ENCODE measurements at regions not wholly inside any gene's neighbourhood (a gene's known extent, or its start where the extent isn't known, plus 50 kb on each side); places are given as distances from the start of the nearest gene placed in this dataset.

DNA sequence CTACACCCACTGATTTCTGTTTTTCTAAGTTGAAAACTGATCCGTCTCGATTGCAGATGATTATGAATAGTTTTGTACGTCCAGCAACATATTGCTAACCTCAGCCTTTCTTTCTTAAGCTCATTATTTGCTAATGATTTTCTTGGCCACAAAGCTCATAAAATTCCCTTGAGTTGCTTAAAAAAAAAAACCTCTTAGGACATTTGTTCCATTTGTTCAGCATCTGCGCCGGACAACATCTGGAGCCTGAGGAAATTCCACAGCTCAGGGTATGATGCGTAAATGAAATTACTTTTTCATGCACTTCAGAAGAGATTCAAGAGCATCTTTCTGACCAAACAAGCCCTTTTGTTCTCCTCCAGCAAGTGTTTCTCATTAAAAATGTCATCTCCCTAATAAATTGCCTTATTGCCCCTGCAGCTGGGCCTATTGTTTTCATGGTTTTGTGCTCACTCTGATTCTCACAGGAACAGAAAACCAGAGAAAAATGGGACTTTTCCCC is 249.1 kb upstream of the MCTP2 start:
- TF ChIP-seq, protein P1, sequence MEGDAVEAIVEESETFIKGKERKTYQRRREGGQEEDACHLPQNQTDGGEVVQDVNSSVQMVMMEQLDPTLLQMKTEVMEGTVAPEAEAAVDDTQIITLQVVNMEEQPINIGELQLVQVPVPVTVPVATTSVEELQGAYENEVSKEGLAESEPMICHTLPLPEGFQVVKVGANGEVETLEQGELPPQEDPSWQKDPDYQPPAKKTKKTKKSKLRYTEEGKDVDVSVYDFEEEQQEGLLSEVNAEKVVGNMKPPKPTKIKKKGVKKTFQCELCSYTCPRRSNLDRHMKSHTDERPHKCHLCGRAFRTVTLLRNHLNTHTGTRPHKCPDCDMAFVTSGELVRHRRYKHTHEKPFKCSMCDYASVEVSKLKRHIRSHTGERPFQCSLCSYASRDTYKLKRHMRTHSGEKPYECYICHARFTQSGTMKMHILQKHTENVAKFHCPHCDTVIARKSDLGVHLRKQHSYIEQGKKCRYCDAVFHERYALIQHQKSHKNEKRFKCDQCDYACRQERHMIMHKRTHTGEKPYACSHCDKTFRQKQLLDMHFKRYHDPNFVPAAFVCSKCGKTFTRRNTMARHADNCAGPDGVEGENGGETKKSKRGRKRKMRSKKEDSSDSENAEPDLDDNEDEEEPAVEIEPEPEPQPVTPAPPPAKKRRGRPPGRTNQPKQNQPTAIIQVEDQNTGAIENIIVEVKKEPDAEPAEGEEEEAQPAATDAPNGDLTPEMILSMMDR (IDR thresholded peaks at IDR 0.05; ENCODE audit: low read depth, low read length) = no peak
- no peak for DNase-seq (ENCODE audit: extremely low read depth, low read depth)

DNA sequence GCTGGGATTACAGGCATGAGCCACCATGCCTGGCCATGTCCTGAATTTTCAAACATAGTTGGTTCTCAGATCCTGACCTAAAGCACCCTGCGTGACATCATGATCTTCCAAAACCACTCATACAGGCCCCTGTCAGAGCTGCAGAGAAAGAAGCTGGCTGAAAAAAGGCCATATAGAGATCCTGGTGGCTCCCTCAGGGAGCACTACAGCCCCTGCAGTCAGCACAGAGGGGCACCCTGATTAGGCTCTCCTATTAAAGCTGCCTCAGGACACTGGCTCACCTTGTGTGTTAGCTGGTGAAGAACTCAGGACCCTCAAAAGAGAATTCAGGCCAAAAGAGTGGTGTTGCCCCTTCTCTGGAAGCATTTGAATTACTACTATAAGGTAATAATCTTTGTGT is 249.7 kb upstream of the MCTP2 start:
- TF ChIP-seq, protein P1 (IDR thresholded peaks at IDR 0.05; ENCODE audit: low read depth, low read length) = no peak
- DNase-seq (ENCODE audit: extremely low read depth, low read depth) = no peak

DNA sequence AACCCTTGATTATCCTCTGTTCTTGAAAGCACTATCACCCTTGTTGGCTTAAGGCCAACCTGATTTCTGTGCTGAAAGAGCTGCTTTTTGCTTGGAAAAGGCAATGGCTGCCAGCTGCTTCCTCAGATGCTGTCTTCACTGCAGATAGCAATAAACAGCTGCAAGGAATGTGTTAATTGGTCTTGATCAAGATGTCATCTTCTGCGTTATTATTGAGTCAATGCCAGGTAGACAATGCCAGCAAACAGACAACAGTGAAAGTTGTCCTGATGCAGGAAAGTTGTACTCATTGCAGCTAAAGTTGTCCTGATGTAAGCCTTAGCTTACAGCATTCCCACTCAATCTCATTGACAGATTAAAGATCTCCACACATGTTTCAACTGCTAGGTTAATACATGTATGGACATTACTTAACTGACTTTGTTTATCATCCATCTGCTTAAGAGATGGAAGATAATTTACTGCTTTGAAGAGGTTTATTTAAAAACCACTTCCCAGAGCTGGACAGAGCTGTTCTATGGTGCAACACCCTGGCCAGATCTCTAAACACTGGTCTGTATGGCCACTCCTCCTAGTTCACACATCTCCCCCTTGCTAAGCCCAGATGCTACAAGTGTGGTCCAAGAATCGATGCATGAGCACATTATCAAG is 251.0 kb upstream of the MCTP2 start:
- DNase-seq (ENCODE audit: extremely low read depth, low read depth) = no peak

DNA sequence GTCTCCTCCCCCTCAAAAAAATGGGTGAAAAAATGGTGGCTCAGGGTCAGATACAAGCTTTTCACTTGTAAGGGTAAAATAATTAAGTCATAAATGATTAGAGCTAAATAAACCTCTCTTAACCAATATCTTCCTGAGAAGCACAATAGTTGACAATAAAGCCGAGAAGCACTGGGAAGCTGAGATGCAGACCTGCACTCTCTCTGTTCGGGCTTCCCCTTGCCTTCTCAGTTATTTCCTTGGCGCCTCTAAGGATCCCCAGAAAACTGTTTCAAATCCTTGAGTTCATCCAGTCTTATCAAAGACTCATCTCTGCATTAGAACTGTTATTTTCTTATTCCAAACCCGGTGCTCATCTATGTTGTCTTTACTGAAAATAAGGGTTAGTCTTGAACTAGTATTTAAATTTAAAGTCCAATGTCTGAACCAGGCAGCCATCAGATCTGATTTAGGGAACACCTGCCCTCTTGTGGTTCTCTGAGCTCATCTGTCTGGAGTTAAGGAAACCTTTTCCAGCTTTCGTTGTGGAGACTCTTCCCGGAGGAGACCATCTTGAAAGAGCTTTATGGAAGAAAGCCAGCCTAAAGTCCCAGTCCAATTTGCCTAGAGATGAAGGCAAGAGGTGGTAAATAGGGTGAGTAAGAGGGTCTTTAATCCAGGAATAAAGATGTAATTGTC is 256.4 kb upstream of the MCTP2 start:
- TF ChIP-seq, protein P1 (IDR thresholded peaks at IDR 0.05; ENCODE audit: low read depth, low read length) = peak; percentile 44
- no peak for DNase-seq (ENCODE audit: extremely low read depth, low read depth)

More for the DNA sequence above, 251.0 kb upstream of the MCTP2 start:
- TF ChIP-seq, protein P1 (IDR thresholded peaks at IDR 0.05; ENCODE audit: low read depth, low read length) = no peak

DNA sequence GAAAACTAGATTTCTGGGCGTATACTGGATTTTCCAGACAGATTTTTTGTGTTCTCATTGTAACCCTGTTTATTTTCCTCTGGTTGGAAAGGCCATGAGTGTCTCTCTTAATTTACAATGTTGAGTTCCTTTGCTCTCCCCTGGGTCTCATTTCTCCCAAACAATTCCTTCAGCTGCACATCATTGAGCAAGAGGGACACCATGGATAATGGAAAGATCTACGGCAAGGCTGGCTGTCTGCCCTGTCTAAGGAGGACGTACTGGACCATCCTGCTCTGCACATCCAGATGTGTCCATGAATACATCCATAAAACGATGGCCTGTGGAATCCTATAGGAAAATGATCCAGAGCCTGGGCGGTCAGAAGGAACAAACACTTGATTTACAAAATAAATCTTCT is 258.1 kb upstream of the MCTP2 start:
- TF ChIP-seq, protein P1 (IDR thresholded peaks at IDR 0.05; ENCODE audit: low read depth, low read length) = no peak
- no peak for DNase-seq (ENCODE audit: extremely low read depth, low read depth)

DNA sequence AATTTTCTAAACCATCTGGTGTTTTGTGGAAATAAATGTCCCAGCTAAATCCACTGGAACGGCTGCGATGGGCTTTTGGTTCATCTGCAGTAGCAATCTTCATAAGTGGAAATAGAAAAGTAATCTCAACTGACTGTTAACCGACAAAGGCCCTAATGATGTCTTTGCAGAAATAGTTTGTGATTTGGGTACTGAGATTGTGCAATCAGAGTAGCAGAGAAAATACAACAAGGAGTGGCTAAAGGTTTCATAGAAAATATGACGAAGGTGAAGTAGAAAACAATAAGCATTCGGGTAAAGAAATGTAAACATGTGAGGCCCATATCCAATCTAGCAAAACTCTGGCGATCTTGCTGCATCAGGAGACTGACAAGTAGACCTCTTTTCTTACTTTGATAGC is 262.6 kb upstream of the MCTP2 start:
- DNase-seq (ENCODE audit: extremely low read depth, low read depth) = no peak
- TF ChIP-seq, protein P1 (IDR thresholded peaks at IDR 0.05; ENCODE audit: low read depth, low read length) = no peak

DNA sequence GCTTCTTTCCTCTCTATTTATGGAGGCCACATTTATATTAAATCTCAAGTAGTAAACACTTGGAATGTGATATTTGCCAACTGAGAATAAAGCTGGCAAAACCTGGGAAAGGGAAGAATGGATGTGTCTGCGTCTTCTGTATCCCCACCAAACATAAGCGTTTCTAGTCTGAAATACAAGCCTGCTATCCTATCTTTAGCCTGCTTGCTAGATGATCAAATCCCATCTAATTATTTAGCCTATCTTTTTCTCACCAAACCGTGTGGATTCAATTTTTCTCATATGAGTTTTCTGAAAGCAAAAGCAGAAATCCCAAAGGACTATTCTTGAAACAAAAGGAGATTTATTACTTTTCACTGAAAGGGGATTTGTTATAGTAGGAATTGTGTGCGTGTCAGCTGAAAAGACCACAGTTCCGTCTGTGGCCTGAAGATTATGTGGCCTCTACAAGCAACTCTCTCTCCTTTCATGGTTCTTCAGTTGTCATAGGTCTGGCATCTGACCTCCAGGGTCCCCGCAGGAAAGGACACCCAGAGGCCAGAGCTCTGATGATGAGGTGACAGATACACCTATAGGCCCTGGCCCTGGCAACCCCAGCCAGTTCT is 266.0 kb upstream of the MCTP2 start:
- TF ChIP-seq, protein P1 (IDR thresholded peaks at IDR 0.05; ENCODE audit: low read depth, low read length) = no peak
- no peak for DNase-seq (ENCODE audit: extremely low read depth, low read depth)

Data from AG09319 (cell line).